Esophagus squamous epithelium (tissue), 5 donors: ENCODE measurements at regions not wholly inside any gene's neighbourhood (a gene's known extent, or its start where the extent isn't known, plus 50 kb on each side); places are given as distances from the start of the nearest gene placed in this dataset.

Experiments
- DNase-seq: peaks from one replicate; lab custom pipeline; 2025; lab: John Stamatoyannopoulos, UW
- H3K27ac ChIP-seq, 4 donors: fragments of 200-600 bp; sonication (generic); one replicate each; pipeline ENCODE4 v1.5.1; 2016 to 2019; ENCODE audit warnings: mild to moderate bottlenecking in 1 of 4
- H3K27me3 ChIP-seq, 4 donors: fragments of 200-600 bp; sonication (generic); 1 replicate in 3 of 4; 2 replicates in 1 of 4; pipeline versions ENCODE4 v1.5.1 to v1.6.0; 2017 to 2021; ENCODE audit warnings: antibody characterized with exemption in 1 of 4
- H3K36me3 ChIP-seq, 3 donors: fragments of 200-600 bp; sonication (generic); one replicate each; pipeline ENCODE4 v1.5.1; 2016 to 2019
- H3K4me1 ChIP-seq, 3 donors: fragments of 200-600 bp; sonication (generic); one replicate each; pipeline ENCODE4 v1.5.1; 2017 to 2019
- H3K4me3 ChIP-seq, 4 donors: fragments of 200-600 bp; sonication (generic); 1 replicate in 3 of 4; 2 replicates in 1 of 4; pipeline ENCODE4 v1.5.1; 2016 to 2019; ENCODE audit warnings: mild to moderate bottlenecking in 2 of 4, moderate library complexity in 1 of 4
- H3K9me3 ChIP-seq, 3 donors: fragments of 200-600 bp; sonication (generic); one replicate each; pipeline ENCODE4 v1.5.1; 2016 to 2019
- POLR2A ChIP-seq, 4 donors: fragments of 450-650 bp; IDR thresholded peaks; one replicate each; pipeline ENCODE4 v1.6.1; 2017; ENCODE audit warnings: antibody characterized with exemption in 4 of 4, mild to moderate bottlenecking in 4 of 4, moderate library complexity in 3 of 4
- WGBS, 2 donors: methylation state at CpG; one replicate each; pipeline ENCODE4 v1.1.5; 2018; 5-methylcytosine and 5-hydroxymethylcytosine counted together
- intact Hi-C: fragments of 100-400 bp; cut with DNase I; formaldehyde crosslinking; loops from one replicate; pipeline ENCODE4 v1.15.0; 2022
- TF ChIP-seq, protein P1 (sequence below), 6 experiments: fragments of 450-650 bp in 4 of 6; fragments of 200-600 bp in 2 of 6; sonication (generic) in 2 of 6; IDR thresholded peaks; one replicate each; pipeline ENCODE4 v1.5.1; 2016 to 2019; ENCODE audit warnings: antibody characterized with exemption in 6 of 6, mild to moderate bottlenecking in 4 of 6, moderate library complexity in 4 of 6
- donor health status: DM: yes; HTN: yes; CAD: no.

DNA sequence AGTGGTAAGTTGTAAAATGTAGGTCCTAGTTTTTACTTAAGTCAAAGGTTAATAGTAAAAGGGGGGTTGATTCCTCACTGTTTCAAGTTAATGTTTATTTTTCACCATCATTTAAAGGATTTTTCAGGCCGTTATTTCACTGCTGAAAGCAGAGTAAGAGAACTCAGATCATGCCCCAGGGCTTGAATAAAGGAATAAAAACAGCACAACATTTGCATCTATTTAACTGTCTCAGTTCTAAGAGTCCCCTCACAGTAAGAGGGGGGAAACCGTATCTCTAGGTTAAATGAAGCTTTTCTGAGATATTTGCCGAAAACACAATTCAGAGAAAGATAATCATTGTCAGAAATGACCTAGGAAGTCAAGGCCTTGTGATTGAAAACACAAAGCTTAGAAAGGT lies 138.2 kb upstream of the KCTD1 start:
- no peaks in the 10 kb centered on the region for H3K27me3 ChIP-seq
- peaks cover 0 to 4% (median 0%) of the 10 kb centered on the region in 3 donors for H3K4me1 ChIP-seq
- DNase-seq: no peak
- TF ChIP-seq, protein P1, sequence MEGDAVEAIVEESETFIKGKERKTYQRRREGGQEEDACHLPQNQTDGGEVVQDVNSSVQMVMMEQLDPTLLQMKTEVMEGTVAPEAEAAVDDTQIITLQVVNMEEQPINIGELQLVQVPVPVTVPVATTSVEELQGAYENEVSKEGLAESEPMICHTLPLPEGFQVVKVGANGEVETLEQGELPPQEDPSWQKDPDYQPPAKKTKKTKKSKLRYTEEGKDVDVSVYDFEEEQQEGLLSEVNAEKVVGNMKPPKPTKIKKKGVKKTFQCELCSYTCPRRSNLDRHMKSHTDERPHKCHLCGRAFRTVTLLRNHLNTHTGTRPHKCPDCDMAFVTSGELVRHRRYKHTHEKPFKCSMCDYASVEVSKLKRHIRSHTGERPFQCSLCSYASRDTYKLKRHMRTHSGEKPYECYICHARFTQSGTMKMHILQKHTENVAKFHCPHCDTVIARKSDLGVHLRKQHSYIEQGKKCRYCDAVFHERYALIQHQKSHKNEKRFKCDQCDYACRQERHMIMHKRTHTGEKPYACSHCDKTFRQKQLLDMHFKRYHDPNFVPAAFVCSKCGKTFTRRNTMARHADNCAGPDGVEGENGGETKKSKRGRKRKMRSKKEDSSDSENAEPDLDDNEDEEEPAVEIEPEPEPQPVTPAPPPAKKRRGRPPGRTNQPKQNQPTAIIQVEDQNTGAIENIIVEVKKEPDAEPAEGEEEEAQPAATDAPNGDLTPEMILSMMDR (IDR thresholded peaks at IDR 0.05): no peak
- no peak overlapping the region for H3K4me3 ChIP-seq
- no peaks in the 10 kb centered on the region for H3K9me3 ChIP-seq
- intact Hi-C loops: no loop called here
- WGBS, 2 donors: 66 to 68% methylated on average over 3 of the region's 3 CpGs
- H3K27ac ChIP-seq: no peak overlapping the region
- no peaks in the 10 kb centered on the region for H3K36me3 ChIP-seq

DNA sequence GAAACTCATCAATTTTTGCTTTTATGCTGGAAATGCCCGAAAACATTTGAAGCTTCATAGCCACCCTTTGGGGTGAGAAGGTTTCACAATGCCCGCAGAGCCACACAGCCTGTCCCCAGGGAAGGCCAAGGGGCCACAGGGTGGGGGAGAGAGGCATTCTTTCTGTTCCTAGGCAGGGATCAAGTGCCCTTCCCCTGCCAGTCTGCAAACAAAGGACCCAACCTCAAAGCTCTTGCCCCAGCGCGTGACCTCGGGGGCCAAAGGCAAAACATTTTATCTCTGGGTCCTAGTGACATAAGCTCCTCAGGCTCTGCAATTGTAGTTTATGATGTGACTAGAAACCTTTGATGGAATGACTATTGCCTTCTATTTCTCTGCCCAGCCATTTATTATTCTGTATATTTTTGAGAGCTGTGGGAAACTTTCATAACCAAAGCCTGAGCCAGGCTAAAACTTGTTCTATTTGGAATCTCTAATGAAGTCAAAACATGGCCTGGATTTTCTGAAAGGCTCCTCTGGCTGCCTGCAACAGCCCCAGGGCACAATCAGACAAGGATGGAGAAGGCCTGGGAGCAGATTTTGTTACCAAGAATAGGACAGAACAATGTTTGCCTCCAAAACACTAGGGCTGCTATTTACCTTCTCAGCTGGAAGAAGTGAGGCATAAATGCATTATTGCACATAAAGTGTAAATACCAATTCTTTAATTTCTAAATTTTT lies 137.2 kb upstream of the KCTD1 start:
- Histone ChIP-seq H3K27me3 (no peaks in the 10 kb centered on the region), H3K27ac (no peak overlapping the region), H3K36me3 (no peaks in the 10 kb centered on the region), H3K4me1 (peaks cover 0 to 4% (median 0%) of the 10 kb centered on the region in 3 donors), H3K9me3 (no peaks in the 10 kb centered on the region), H3K4me3 (no peak overlapping the region)
- WGBS, 2 donors: 45 to 62% methylated on average over 1 to 5 of the region's 5 CpGs
- DNase-seq: no peak
- no peak for TF ChIP-seq POLR2A (IDR thresholded peaks at IDR 0.05)
- TF ChIP-seq, protein P1 (IDR thresholded peaks at IDR 0.05): no peak
- intact Hi-C loops: no loop called here

DNA sequence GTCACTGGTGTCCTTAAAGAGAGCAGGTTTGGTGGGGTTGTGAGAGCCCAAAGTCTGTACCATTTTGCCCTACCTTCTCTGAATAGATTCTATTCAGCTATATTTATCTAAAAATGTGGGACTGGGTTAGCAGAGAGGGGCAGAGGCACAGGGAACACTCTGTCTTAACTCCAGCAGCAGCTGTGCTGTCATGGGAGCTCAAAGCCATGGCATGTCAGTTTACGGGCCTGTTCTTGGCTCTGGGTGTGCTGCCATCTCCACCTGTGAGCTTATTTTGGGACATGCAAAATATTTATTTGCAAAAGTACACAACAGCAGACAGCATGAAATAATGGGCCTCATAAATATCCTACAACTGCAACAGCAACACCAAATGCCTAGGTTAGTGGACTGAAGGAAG lies 129.6 kb upstream of the KCTD1 start:
- no peak overlapping the region for H3K27ac ChIP-seq
- TF ChIP-seq POLR2A (IDR thresholded peaks at IDR 0.05): no peak
- TF ChIP-seq, protein P1 (IDR thresholded peaks at IDR 0.05): no peak

DNA sequence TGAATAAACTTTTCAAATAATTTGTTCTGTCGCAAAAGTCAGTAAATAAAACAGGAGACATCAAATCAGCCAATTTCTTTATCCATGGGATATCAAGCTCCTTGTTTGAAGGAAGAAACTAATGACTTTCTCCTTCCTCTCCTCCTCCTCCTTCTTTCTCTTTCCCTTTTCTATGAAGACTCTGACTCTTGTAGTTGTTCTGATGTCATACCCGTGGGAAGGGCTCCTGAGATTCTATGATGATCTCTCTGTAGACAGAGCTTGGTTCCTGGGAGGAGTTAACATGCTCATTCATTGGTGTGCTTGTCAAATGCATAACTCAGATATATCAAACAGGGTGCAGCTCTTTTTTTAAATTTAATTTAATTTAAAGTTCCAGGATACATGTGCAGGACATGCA lies 118.7 kb upstream of the KCTD1 start:
- Histone ChIP-seq H3K4me1 (no peaks in the 10 kb centered on the region), H3K27me3 (peaks cover 0 to 21% (median 0%) of the 10 kb centered on the region in 4 donors), H3K9me3 (no peaks in the 10 kb centered on the region), H3K4me3 (no peak overlapping the region), H3K36me3 (no peaks in the 10 kb centered on the region), H3K27ac (no peak overlapping the region)
- WGBS, 2 donors: 60 to 61% methylated on average over 2 of the region's 2 CpGs
- TF ChIP-seq, protein P1 (IDR thresholded peaks at IDR 0.05): no peak
- TF ChIP-seq POLR2A (IDR thresholded peaks at IDR 0.05): no peak
- no peak for DNase-seq
- intact Hi-C loops: no loop called here

More for the DNA sequence above, 129.6 kb upstream of the KCTD1 start:
- no peak for DNase-seq
- no peaks in the 10 kb centered on the region for H3K4me1 ChIP-seq
- H3K9me3 ChIP-seq: no peaks in the 10 kb centered on the region
- no peaks in the 10 kb centered on the region for H3K36me3 ChIP-seq
- H3K4me3 ChIP-seq: no peak overlapping the region
- H3K27me3 ChIP-seq: no peaks in the 10 kb centered on the region
- 78 to 86% methylated on average over 1 of the region's 1 CpG for WGBS, 2 donors
- intact Hi-C loops: no loop called here

DNA sequence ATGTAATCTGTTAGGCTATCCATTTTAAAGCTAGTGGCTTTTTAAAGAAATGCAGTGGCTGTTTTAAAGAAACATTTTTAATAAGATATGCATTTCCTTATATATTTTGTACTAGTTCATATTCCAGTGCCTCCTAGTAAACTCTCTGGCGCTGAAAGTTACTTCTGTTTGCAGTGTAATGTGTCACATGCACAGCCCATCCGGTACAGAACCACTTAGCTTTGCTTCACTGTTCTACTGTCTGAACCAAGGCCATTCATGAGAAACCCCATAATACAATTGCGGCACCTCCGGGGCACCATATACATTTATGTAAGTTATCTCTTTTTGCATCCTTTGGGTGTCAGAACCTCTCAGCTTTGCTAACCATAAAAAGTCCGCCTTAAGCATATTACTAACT lies 114.6 kb upstream of the KCTD1 start:
- Histone ChIP-seq H3K4me1 (peaks cover 0 to 7% (median 3%) of the 10 kb centered on the region in 3 donors), H3K9me3 (no peaks in the 10 kb centered on the region), H3K4me3 (no peak overlapping the region), H3K27ac (no peak overlapping the region), H3K36me3 (no peaks in the 10 kb centered on the region), H3K27me3 (peaks cover 0 to 21% (median 0%) of the 10 kb centered on the region in 4 donors)
- intact Hi-C loops: no loop called here
- no peak for DNase-seq
- TF ChIP-seq, protein P1 (IDR thresholded peaks at IDR 0.05): no peak
- no peak for TF ChIP-seq POLR2A (IDR thresholded peaks at IDR 0.05)
- 69 to 74% methylated on average over 5 of the region's 5 CpGs for WGBS, 2 donors
